Activated CD4-positive, alpha-beta T cell treated with anti-CD3 and anti-CD28 coated beads for 4 hours (primary cell): ENCODE measurements at regions not wholly inside any gene's neighbourhood (a gene's known extent, or its start where the extent isn't known, plus 50 kb on each side); places are given as distances from the start of the nearest gene placed in this dataset.
"Not testable (repeated sequence)": the region's sequence is repeated elsewhere in the genome, so short reads cannot be mapped to it uniquely, and the experiment has no call there.

ENCODE experiments used
- DNase-seq, 2 donors: peaks; one replicate each; pipeline ENCODE4 v3.0.0-alpha.2; 2020

- no peak for DNase-seq
Observed at GRCh38 chr9:99490729-99491128, 268.6 kb downstream of the SEC61B start.

- DNase-seq = no peak
Observed at GRCh38 chr9:99491408-99492158, 269.5 kb downstream of the SEC61B start.

- no peak for DNase-seq
Observed at GRCh38 chr9:99497641-99498040, 275.6 kb downstream of the SEC61B start.

GRCh38 chr9:99498979-99499378 lies 276.9 kb downstream of the SEC61B start:
- not testable (repeated sequence) for DNase-seq

GRCh38 chr9:99505936-99506335 lies 283.9 kb downstream of the SEC61B start:
- DNase-seq = no peak

- no peak for DNase-seq
Observed at GRCh38 chr9:99506747-99507348, 284.8 kb downstream of the SEC61B start.

- no peak for DNase-seq
Observed at GRCh38 chr9:99509065-99509745, 287.1 kb downstream of the SEC61B start.

GRCh38 chr9:99509900-99510535 lies 287.9 kb downstream of the SEC61B start:
- no peak for DNase-seq

GRCh38 chr9:99511723-99512122 lies 289.6 kb downstream of the SEC61B start:
- DNase-seq = no peak

GRCh38 chr9:99513441-99514112 lies 291.5 kb downstream of the SEC61B start:
- no peak for DNase-seq

GRCh38 chr9:99515093-99515492 lies 293.0 kb downstream of the SEC61B start:
- DNase-seq = no peak

- DNase-seq = no peak
Observed at GRCh38 chr9:99515895-99516656, 294.0 kb downstream of the SEC61B start.

GRCh38 chr9:99516657-99517049 lies 294.6 kb downstream of the SEC61B start:
- DNase-seq = no peak

- DNase-seq = no peak
Observed at GRCh38 chr9:99523838-99524237, 297.8 kb upstream of the NR4A3 start.

- no peak for DNase-seq
Observed at GRCh38 chr9:99531313-99531712, 290.4 kb upstream of the NR4A3 start.

- DNase-seq = no peak
Observed at GRCh38 chr9:99533421-99533820, 288.3 kb upstream of the NR4A3 start.

- DNase-seq = no peak
Observed at GRCh38 chr9:99537996-99538395, 283.7 kb upstream of the NR4A3 start.

- no peak for DNase-seq
Observed at GRCh38 chr9:99544526-99544925, 277.2 kb upstream of the NR4A3 start.

GRCh38 chr9:99549441-99549840 lies 272.2 kb upstream of the NR4A3 start:
- DNase-seq = no peak

- no peak for DNase-seq
Observed at GRCh38 chr9:99555792-99556191, 265.9 kb upstream of the NR4A3 start.

- no peak for DNase-seq
Observed at GRCh38 chr9:99556998-99557397, 264.7 kb upstream of the NR4A3 start.

GRCh38 chr9:99557816-99558215 lies 263.9 kb upstream of the NR4A3 start:
- DNase-seq = no peak
